GM12891 (cell line): ENCODE measurements at regions not wholly inside any gene's neighbourhood (a gene's known extent, or its start where the extent isn't known, plus 50 kb on each side); places are given as distances from the start of the nearest gene placed in this dataset.

Experiments
- POLR2A ChIP-seq: IDR thresholded peaks from 2 replicates; pipeline ENCODE4 v1.6.1; 2011; ENCODE audit warnings: low read depth, low read length, control low read depth
- POLR2AphosphoS5 ChIP-seq: IDR thresholded peaks from 2 replicates; pipeline ENCODE4 v1.6.1; 2011; ENCODE audit warnings: low read depth, low read length, control low read depth
- POU2F2 ChIP-seq: IDR thresholded peaks from 2 replicates; pipeline ENCODE4 v1.6.1; 2011; ENCODE audit warnings: low read depth, mild to moderate bottlenecking, control low read depth, low read length, moderate library complexity
- SPI1 ChIP-seq: IDR thresholded peaks from 2 replicates; pipeline ENCODE4 v1.6.1; 2011; ENCODE audit warnings: low read depth, low read length, control low read depth
- TAF1 ChIP-seq: IDR thresholded peaks from 2 replicates; pipeline ENCODE4 v1.6.1; 2011; ENCODE audit warnings: low read depth, low read length, control low read depth

DNA sequence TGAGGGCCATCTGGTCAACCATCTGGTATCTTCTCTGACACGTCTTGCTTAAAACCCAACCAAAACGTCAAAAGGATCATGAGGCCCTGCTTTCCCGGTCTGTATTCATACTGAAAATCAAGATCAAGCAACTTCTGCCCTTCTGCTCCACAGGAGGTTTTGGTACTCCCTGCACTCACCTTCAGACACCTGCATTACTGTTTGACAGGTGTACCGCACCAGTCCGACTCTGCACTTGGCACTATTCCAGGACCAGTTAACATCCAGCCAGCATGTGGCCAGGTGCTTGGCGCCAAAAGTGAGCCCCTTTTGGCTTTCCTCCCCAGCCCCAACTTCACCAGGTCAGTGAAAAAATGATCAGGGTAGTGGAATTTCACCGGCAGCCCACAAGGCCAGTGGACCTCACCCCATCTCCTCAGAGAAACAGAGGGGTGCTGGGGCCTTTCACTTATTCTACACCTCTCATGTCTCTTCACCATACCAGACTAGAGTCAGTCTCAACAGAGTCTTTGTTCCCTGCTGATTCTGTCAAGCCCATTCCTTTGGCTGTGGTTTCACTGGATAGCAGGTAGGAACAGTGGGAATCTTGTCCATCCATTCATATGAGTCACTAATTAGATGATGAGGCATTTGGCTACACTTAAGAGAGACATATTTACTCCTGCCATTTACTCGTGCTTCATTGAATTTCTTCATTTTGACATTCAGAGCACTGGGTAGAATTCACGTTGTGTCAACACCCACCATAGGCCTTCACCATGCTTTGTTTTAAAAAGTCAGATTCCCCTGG lies 85.3 kb downstream of the ZNF726 start:
- TF ChIP-seq POLR2A (no peak), POLR2AphosphoS5 (no peak), TAF1 (no peak), SPI1 (no peak), POU2F2 (no peak)
